ENCODE measurements at regions not wholly inside any gene's neighbourhood (a gene's known extent, or its start where the extent isn't known, plus 50 kb on each side); places are given as distances from the start of the nearest gene placed in this dataset.

DNA sequence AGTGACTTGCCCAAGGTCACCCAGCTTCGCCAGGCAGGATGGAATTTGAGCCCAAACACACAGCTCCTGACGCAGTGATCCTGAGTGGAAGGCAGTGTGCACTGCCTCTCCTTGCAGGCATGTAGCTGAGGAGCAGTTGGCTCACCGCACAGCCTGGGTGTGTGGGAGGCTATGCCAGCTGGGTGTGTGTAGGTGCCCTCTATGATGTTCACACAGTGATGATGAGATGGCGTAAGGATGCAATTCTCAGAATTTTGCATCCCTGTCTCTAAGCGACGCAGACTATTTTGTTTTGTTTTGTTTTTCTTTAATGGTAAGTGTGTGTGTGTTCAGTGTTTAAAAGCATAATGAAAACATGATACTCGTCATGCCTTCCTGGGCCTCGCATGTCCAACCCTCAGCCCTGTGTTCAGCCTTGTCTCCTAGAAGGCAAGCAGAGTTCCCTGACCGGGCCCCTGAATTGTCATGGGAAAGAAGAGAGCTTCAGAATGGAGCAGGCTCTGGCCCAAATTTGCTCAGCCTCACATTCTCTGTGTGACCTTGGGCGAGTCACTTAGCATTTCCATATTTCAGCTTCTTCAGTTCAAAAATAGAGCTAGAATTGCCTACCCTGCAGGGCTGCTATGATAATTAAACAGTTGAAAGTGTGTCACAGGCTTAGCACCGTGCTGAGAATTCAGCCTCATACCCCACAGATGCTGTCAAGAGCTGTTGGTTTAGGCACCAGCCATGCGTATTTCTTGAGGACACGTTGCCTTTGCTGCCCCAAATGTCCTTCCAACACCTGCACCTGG, 603.6 kb upstream of the RAB6C start:
- no peak overlapping the region for H3K4me3 ChIP-seq (replicated peaks in 1 of 2; ENCODE audit: low read depth in 2 of 2, low read length in 2 of 2)
- TF ChIP-seq, protein P1, sequence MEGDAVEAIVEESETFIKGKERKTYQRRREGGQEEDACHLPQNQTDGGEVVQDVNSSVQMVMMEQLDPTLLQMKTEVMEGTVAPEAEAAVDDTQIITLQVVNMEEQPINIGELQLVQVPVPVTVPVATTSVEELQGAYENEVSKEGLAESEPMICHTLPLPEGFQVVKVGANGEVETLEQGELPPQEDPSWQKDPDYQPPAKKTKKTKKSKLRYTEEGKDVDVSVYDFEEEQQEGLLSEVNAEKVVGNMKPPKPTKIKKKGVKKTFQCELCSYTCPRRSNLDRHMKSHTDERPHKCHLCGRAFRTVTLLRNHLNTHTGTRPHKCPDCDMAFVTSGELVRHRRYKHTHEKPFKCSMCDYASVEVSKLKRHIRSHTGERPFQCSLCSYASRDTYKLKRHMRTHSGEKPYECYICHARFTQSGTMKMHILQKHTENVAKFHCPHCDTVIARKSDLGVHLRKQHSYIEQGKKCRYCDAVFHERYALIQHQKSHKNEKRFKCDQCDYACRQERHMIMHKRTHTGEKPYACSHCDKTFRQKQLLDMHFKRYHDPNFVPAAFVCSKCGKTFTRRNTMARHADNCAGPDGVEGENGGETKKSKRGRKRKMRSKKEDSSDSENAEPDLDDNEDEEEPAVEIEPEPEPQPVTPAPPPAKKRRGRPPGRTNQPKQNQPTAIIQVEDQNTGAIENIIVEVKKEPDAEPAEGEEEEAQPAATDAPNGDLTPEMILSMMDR (IDR thresholded peaks at IDR 0.05; ENCODE audit: low read depth, low read length): no peak

DNA sequence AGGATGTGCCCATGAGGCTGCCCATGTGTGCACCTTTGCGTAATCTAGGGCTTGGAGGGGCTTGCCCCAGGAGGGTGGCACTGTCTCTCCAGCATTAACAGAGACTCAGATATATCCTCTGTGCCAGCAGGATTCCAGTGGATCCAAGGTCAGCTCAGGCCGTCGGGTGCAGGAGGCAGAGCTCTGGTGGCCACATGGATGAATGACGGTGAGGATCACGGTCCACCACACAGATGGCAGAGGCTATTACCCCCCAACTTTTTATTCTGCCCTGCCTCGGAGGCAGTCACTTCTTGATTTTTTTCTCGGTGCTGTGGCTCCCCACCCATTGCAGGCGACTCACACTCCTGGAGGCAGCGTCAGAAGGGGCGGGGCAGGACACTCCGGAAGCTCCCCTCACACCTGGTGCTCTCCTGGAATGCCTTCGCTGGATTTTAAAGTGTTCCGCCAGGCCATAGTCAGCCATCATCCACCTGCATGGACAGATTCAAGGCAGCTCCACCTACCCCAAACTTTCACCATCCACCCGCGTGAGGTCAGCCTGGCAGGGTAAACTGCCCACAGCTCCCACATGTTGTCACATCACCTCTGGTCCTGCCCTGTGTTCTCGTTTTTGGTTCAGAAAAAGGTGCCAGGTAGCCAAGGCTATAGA, 602.9 kb upstream of the RAB6C start:
- no peak overlapping the region for H3K4me3 ChIP-seq (replicated peaks in 1 of 2; ENCODE audit: low read depth in 2 of 2, low read length in 2 of 2)
- TF ChIP-seq, protein P1 (IDR thresholded peaks at IDR 0.05; ENCODE audit: low read depth, low read length): no peak
- no peak for DNase-seq (ENCODE audit: low read depth in 2 of 2)

More for the DNA sequence above, 603.6 kb upstream of the RAB6C start:
- no peak for DNase-seq (ENCODE audit: low read depth in 2 of 2)

DNA sequence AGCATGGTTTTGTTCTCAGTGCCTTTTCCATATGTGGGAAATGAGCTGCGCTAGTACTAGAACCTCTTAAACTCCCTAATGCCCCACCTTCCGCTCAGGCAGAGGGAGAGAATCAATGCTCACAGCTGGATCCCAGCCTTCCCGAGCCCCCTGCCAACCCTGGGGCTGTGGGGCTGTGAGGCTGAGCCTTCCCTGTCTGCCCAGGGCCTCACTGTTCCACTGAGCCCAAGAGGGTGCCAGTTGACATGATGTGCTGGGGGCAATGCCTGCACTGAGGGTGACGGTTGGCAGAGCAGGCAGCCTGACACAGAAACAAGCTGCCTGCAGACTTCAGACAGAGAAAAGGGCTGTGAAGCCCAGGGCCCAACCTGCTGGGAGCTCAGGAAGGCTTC, 602.4 kb upstream of the RAB6C start:
- DNase-seq (ENCODE audit: low read depth in 2 of 2): no peak
- TF ChIP-seq, protein P1 (IDR thresholded peaks at IDR 0.05; ENCODE audit: low read depth, low read length): no peak
- no peak overlapping the region for H3K4me3 ChIP-seq (replicated peaks in 1 of 2; ENCODE audit: low read depth in 2 of 2, low read length in 2 of 2)

DNA sequence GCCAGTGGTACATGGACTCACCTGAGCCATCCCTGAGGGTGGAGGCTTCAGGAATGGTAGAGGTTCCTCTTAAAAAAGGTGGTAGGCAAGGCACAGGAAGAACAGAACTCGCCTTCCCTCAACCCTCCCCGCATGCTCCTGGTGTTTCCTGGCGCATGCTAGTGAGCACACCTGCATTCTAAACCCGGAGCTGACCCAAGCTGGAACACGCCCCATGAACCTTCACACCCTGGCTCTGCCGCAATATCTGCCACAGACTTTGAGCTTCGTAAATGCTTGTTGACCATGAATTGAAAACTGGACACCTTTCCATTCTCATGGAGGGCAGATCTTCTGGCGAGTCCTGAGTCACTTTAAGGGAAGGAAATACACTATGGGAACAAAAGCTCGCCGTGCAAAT, 601.3 kb upstream of the RAB6C start:
- DNase-seq (ENCODE audit: low read depth in 2 of 2): no peak
- TF ChIP-seq, protein P1 (IDR thresholded peaks at IDR 0.05; ENCODE audit: low read depth, low read length): no peak

DNA sequence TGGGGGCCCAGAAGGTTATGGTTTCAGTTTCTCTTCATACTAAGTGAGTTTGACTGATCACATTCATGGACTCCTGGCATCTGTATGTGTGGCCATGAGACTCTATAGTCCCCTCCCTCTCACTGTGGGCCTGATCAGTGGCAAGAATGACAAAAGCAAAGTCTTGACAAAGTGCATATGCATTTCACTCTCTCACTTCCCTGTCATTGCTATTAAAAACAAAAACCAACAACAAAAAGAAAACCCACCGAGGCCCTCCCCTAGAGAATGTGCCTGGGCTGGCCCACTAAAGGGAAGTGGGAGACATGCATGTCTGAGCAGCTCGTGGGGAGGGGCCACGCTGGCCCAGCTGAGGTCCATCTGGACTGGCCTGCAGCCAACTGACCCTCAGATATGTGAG, 600.1 kb upstream of the RAB6C start:
- TF ChIP-seq, protein P1 (IDR thresholded peaks at IDR 0.05; ENCODE audit: low read depth, low read length): no peak
- no peak overlapping the region for H3K4me3 ChIP-seq (replicated peaks in 1 of 2; ENCODE audit: low read depth in 2 of 2, low read length in 2 of 2)
- DNase-seq (ENCODE audit: low read depth in 2 of 2): no peak

More for the DNA sequence above, 601.3 kb upstream of the RAB6C start:
- no peak overlapping the region for H3K4me3 ChIP-seq (replicated peaks in 1 of 2; ENCODE audit: low read depth in 2 of 2, low read length in 2 of 2)

DNA sequence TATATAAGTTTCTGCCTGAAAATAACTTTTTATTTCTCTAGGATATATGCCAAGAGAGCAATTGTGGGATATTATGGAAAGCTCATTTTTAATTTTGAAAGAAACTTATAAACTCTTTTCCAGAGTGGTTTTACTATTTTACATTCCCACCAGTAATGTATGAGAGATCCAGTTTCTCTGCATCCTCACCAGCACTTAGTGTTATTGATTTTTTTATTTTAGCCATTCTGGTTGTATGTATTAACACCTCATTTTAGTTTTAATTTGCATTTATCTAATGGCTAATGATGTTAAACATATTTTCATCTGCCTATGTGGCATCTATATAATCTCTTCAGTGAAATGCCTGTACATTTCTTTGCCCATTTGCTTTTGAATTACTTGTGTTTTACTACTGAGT, 597.7 kb upstream of the RAB6C start:
- no peak overlapping the region for H3K4me3 ChIP-seq (replicated peaks in 1 of 2; ENCODE audit: low read depth in 2 of 2, low read length in 2 of 2)
- TF ChIP-seq, protein P1 (IDR thresholded peaks at IDR 0.05; ENCODE audit: low read depth, low read length): no peak
- no peak for DNase-seq (ENCODE audit: low read depth in 2 of 2)
